H1 (cell line): ENCODE measurements at regions not wholly inside any gene's neighbourhood (a gene's known extent, or its start where the extent isn't known, plus 50 kb on each side); places are given as distances from the start of the nearest gene placed in this dataset.

Experiments used
- GTF2F1 ChIP-seq: IDR thresholded peaks from 2 replicates; pipeline ENCODE4 v1.6.1; 2012; ENCODE audit warnings: low read depth, low read length, improper control_type of control experiment, borderline replicate concordance
- POLR2AphosphoS5 ChIP-seq: IDR thresholded peaks from 2 replicates; pipeline ENCODE4 v1.6.1; 2011; ENCODE audit warnings: low read depth, low read length
- SIRT6 ChIP-seq: IDR thresholded peaks from one replicate; pipeline ENCODE4 v1.7.1; 2012; ENCODE audit warnings: low read length, inconsistent platforms
- TBP ChIP-seq: IDR thresholded peaks from 2 replicates; pipeline ENCODE4 v1.6.1; 2011; ENCODE audit warnings: low read depth, low read length, improper control_type of control experiment
- TF ChIP-seq, protein P1 (sequence below): fragments of 300-600 bp; sonication (generic); IDR thresholded peaks from 2 replicates; pipeline ENCODE4 v1.7.1; 2012; ENCODE audit warnings: low read length, moderate library complexity, mild to moderate bottlenecking, inconsistent platforms; ENCODE audit not compliant: insufficient replicate concordance
- TF ChIP-seq, protein P2 (sequence below): IDR thresholded peaks from 2 replicates; pipeline ENCODE4 v1.6.1; 2012; ENCODE audit warnings: inconsistent platforms

DNA sequence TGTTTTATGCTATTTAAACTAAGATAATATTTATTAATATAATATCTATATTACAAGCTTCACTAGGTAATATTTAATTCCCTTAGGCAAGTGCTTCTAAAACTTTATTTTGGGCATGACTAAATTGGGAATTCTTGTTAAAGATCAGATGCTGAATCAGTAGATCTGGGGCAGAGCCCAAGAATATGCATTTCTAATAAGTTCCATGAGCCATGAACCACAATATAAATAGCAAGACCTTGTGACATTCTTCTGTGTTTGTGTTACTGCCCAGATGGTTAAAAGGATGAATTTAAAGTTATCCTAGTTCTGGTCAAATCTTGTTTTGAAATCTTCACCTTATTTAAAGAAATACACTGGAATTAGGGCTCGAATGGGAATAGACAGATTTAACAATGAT lies 258.4 kb upstream of the CACNA2D1 start (continued):
- TF ChIP-seq, protein P1, sequence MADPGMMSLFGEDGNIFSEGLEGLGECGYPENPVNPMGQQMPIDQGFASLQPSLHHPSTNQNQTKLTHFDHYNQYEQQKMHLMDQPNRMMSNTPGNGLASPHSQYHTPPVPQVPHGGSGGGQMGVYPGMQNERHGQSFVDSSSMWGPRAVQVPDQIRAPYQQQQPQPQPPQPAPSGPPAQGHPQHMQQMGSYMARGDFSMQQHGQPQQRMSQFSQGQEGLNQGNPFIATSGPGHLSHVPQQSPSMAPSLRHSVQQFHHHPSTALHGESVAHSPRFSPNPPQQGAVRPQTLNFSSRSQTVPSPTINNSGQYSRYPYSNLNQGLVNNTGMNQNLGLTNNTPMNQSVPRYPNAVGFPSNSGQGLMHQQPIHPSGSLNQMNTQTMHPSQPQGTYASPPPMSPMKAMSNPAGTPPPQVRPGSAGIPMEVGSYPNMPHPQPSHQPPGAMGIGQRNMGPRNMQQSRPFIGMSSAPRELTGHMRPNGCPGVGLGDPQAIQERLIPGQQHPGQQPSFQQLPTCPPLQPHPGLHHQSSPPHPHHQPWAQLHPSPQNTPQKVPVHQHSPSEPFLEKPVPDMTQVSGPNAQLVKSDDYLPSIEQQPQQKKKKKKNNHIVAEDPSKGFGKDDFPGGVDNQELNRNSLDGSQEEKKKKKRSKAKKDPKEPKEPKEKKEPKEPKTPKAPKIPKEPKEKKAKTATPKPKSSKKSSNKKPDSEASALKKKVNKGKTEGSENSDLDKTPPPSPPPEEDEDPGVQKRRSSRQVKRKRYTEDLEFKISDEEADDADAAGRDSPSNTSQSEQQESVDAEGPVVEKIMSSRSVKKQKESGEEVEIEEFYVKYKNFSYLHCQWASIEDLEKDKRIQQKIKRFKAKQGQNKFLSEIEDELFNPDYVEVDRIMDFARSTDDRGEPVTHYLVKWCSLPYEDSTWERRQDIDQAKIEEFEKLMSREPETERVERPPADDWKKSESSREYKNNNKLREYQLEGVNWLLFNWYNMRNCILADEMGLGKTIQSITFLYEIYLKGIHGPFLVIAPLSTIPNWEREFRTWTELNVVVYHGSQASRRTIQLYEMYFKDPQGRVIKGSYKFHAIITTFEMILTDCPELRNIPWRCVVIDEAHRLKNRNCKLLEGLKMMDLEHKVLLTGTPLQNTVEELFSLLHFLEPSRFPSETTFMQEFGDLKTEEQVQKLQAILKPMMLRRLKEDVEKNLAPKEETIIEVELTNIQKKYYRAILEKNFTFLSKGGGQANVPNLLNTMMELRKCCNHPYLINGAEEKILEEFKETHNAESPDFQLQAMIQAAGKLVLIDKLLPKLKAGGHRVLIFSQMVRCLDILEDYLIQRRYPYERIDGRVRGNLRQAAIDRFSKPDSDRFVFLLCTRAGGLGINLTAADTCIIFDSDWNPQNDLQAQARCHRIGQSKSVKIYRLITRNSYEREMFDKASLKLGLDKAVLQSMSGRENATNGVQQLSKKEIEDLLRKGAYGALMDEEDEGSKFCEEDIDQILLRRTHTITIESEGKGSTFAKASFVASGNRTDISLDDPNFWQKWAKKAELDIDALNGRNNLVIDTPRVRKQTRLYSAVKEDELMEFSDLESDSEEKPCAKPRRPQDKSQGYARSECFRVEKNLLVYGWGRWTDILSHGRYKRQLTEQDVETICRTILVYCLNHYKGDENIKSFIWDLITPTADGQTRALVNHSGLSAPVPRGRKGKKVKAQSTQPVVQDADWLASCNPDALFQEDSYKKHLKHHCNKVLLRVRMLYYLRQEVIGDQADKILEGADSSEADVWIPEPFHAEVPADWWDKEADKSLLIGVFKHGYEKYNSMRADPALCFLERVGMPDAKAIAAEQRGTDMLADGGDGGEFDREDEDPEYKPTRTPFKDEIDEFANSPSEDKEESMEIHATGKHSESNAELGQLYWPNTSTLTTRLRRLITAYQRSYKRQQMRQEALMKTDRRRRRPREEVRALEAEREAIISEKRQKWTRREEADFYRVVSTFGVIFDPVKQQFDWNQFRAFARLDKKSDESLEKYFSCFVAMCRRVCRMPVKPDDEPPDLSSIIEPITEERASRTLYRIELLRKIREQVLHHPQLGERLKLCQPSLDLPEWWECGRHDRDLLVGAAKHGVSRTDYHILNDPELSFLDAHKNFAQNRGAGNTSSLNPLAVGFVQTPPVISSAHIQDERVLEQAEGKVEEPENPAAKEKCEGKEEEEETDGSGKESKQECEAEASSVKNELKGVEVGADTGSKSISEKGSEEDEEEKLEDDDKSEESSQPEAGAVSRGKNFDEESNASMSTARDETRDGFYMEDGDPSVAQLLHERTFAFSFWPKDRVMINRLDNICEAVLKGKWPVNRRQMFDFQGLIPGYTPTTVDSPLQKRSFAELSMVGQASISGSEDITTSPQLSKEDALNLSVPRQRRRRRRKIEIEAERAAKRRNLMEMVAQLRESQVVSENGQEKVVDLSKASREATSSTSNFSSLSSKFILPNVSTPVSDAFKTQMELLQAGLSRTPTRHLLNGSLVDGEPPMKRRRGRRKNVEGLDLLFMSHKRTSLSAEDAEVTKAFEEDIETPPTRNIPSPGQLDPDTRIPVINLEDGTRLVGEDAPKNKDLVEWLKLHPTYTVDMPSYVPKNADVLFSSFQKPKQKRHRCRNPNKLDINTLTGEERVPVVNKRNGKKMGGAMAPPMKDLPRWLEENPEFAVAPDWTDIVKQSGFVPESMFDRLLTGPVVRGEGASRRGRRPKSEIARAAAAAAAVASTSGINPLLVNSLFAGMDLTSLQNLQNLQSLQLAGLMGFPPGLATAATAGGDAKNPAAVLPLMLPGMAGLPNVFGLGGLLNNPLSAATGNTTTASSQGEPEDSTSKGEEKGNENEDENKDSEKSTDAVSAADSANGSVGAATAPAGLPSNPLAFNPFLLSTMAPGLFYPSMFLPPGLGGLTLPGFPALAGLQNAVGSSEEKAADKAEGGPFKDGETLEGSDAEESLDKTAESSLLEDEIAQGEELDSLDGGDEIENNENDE, result no peak
- TF ChIP-seq, protein P2, sequence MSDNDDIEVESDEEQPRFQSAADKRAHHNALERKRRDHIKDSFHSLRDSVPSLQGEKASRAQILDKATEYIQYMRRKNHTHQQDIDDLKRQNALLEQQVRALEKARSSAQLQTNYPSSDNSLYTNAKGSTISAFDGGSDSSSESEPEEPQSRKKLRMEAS, result no peak
- TF ChIP-seq GTF2F1, result no peak
- TF ChIP-seq TBP, result no peak
- no peak for TF ChIP-seq POLR2AphosphoS5
- no peak for TF ChIP-seq SIRT6
